ENCODE measurements at regions not wholly inside any gene's neighbourhood (a gene's known extent, or its start where the extent isn't known, plus 50 kb on each side); places are given as distances from the start of the nearest gene placed in this dataset.
"Not testable (repeated sequence)": the region's sequence is repeated elsewhere in the genome, so short reads cannot be mapped to it uniquely, and the experiment has no call there.

GRCh38 chr10:55629793-55630490, 731.1 kb downstream of the ZWINT start:
- Histone ChIP-seq H3K27me3 (no peaks in the 10 kb centered on the region), H3K4me1 (no peaks in the 10 kb centered on the region), H3K36me3 (no peaks in the 10 kb centered on the region), H3K4me3 (peak overlapping the region in 1 of 2 donors; percentile 18), H3K9me3 (no peaks in the 10 kb centered on the region), H3K27ac (no peak overlapping the region)
- TF ChIP-seq POLR2A (IDR thresholded peaks at IDR 0.05) (no peak), CTCF (IDR thresholded peaks at IDR 0.05) (no peak)
- DNase-seq: no peak
- intact Hi-C loops (cut with DNase I; ENCODE audit: low total_unique reads): no loop called here

GRCh38 chr10:55628260-55628701, 732.8 kb downstream of the ZWINT start:
- no peak for DNase-seq
- intact Hi-C loops (cut with DNase I; ENCODE audit: low total_unique reads): no loop called here
- no peak for TF ChIP-seq CTCF (IDR thresholded peaks at IDR 0.05)
- no peak for TF ChIP-seq POLR2A (IDR thresholded peaks at IDR 0.05)
- no peaks in the 10 kb centered on the region for H3K36me3 ChIP-seq
- H3K27me3 ChIP-seq: no peaks in the 10 kb centered on the region
- H3K9me3 ChIP-seq: no peaks in the 10 kb centered on the region
- no peaks in the 10 kb centered on the region for H3K4me1 ChIP-seq
- no peak overlapping the region for H3K4me3 ChIP-seq
- H3K27ac ChIP-seq: no peak overlapping the region

GRCh38 chr10:55627501-55628051, 733.5 kb downstream of the ZWINT start:
- Histone ChIP-seq H3K36me3 (no peaks in the 10 kb centered on the region), H3K4me1 (no peaks in the 10 kb centered on the region), H3K4me3 (no peak overlapping the region), H3K27ac (no peak overlapping the region), H3K9me3 (no peaks in the 10 kb centered on the region), H3K27me3 (no peaks in the 10 kb centered on the region)
- no peak for TF ChIP-seq CTCF (IDR thresholded peaks at IDR 0.05)
- intact Hi-C loops (cut with DNase I; ENCODE audit: low total_unique reads): no loop called here
- no peak for DNase-seq

GRCh38 chr10:55601690-55602478, 759.2 kb downstream of the ZWINT start:
- H3K27me3 ChIP-seq; DNase-seq; H3K9me3 ChIP-seq; intact Hi-C loops (cut with DNase I; ENCODE audit: low total_unique reads); H3K27ac ChIP-seq; H3K36me3 ChIP-seq; H3K4me3 ChIP-seq; H3K4me1 ChIP-seq: not testable (repeated sequence)

GRCh38 chr10:55551603-55552002, 750.6 kb upstream of the PCDH15 start:
- no peak overlapping the region for H3K27ac ChIP-seq
- H3K4me1 ChIP-seq: no peaks in the 10 kb centered on the region
- TF ChIP-seq CTCF (IDR thresholded peaks at IDR 0.05): no peak
- TF ChIP-seq POLR2A (IDR thresholded peaks at IDR 0.05): no peak
- H3K4me3 ChIP-seq: no peak overlapping the region
- no peak for DNase-seq
- no peaks in the 10 kb centered on the region for H3K36me3 ChIP-seq
- no peaks in the 10 kb centered on the region for H3K27me3 ChIP-seq
- no peaks in the 10 kb centered on the region for H3K9me3 ChIP-seq
- intact Hi-C loops (cut with DNase I; ENCODE audit: low total_unique reads): no loop called here

Measured in uterus (tissue), 3 donors.